ENCODE measurements at regions not wholly inside any gene's neighbourhood (a gene's known extent, or its start where the extent isn't known, plus 50 kb on each side); places are given as distances from the start of the nearest gene placed in this dataset.

- Histone ChIP-seq H3K27me3 (ENCODE audit: control insufficient read depth, insufficient read depth, low read length) (no peaks in the 10 kb centered on the region), H3K36me3 (ENCODE audit: control insufficient read depth, insufficient read depth, low read length) (no peaks in the 10 kb centered on the region), H3K4me3 (ENCODE audit: low read depth, low read length) (no peak overlapping the region)
- no peak for DNase-seq (ENCODE audit: low read depth)
- no peak for TF ChIP-seq CTCF (IDR thresholded peaks at IDR 0.05; ENCODE audit: insufficient read depth, low read length, poor library complexity, severe bottlenecking)
Measured at GRCh38 chr14:86942936-86943335, 1050.0 kb downstream of the GALC start.

- DNase-seq (ENCODE audit: low read depth): no peak
- Histone ChIP-seq H3K36me3 (ENCODE audit: control insufficient read depth, insufficient read depth, low read length) (no peaks in the 10 kb centered on the region), H3K4me3 (ENCODE audit: low read depth, low read length) (no peak overlapping the region), H3K27me3 (ENCODE audit: control insufficient read depth, insufficient read depth, low read length) (no peaks in the 10 kb centered on the region)
- no peak for TF ChIP-seq CTCF (IDR thresholded peaks at IDR 0.05; ENCODE audit: insufficient read depth, low read length, poor library complexity, severe bottlenecking)
Measured at GRCh38 chr14:86940106-86940505, 1052.9 kb downstream of the GALC start.

DNA sequence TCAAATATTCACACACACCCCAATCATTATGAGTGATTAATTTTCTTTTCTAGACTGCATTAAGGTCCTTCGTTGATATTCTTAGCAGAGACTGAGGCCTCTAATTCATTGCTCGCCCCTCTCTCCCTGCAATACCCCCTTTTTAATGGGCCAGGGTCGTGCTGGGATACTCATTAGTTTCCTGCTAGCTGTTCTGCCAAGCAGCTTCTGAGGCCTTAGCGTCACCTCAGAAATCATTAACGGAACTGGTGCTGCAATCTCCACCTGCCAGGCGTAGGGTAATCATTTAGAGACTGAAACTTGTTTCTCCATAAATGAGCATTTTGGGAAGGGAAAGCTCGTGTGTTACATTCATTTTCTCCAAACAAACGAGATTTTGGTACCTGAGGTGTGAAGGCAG, 1054.7 kb downstream of the GALC start:
- no peak for TF ChIP-seq CTCF (IDR thresholded peaks at IDR 0.05; ENCODE audit: insufficient read depth, low read length, poor library complexity, severe bottlenecking)
- H3K36me3 ChIP-seq (ENCODE audit: control insufficient read depth, insufficient read depth, low read length): no peaks in the 10 kb centered on the region
- H3K4me3 ChIP-seq (ENCODE audit: low read depth, low read length): no peak overlapping the region
- no peaks in the 10 kb centered on the region for H3K27me3 ChIP-seq (ENCODE audit: control insufficient read depth, insufficient read depth, low read length)
- DNase-seq (ENCODE audit: low read depth): peak; percentile 53

- DNase-seq (ENCODE audit: low read depth): no peak
- no peaks in the 10 kb centered on the region for H3K36me3 ChIP-seq (ENCODE audit: control insufficient read depth, insufficient read depth, low read length)
- no peaks in the 10 kb centered on the region for H3K27me3 ChIP-seq (ENCODE audit: control insufficient read depth, insufficient read depth, low read length)
- TF ChIP-seq CTCF (IDR thresholded peaks at IDR 0.05; ENCODE audit: insufficient read depth, low read length, poor library complexity, severe bottlenecking): no peak
- H3K4me3 ChIP-seq (ENCODE audit: low read depth, low read length): no peak overlapping the region
Measured at GRCh38 chr14:86936556-86936955, 1056.4 kb downstream of the GALC start.

- no peak overlapping the region for H3K4me3 ChIP-seq (ENCODE audit: low read depth, low read length)
- TF ChIP-seq CTCF (IDR thresholded peaks at IDR 0.05; ENCODE audit: insufficient read depth, low read length, poor library complexity, severe bottlenecking): no peak
- peak; percentile 75 for DNase-seq (ENCODE audit: low read depth)
- H3K36me3 ChIP-seq (ENCODE audit: control insufficient read depth, insufficient read depth, low read length): no peaks in the 10 kb centered on the region
- H3K27me3 ChIP-seq (ENCODE audit: control insufficient read depth, insufficient read depth, low read length): no peaks in the 10 kb centered on the region
Measured at GRCh38 chr14:86935241-86935885, 1057.6 kb downstream of the GALC start.

DNA sequence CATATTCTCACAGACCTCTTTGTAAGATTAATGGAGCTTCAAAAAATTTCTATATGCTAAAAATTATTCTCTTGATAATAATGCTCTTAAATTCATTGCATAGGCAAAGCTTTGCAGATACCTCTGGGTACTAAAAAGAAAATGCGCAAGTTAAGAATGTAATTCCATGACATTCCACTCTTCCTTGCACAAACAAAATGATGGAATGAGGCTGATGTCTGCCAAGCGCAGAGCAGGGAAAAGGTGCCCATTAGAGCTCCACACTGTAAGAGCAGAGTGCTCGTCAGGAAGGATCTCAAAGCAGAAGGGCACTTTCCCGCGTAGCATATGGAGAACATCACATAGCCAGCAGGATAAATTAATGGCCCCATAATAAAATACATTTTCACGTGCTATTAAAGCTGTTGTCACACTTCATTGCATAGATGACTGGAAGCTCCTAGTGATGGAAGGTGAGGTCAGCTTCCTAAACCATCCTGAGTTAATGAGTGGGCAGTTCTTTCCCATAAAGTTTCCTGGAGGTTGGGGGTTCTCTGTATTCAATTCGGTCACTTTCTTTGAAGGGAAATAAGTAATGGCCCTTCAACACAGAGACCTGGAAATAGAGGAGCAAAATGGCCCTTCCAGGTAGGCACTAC, 1058.9 kb downstream of the GALC start:
- H3K4me3 ChIP-seq (ENCODE audit: low read depth, low read length): no peak overlapping the region

More for the DNA sequence above, 1058.9 kb downstream of the GALC start:
- no peaks in the 10 kb centered on the region for H3K36me3 ChIP-seq (ENCODE audit: control insufficient read depth, insufficient read depth, low read length)
- no peak for TF ChIP-seq CTCF (IDR thresholded peaks at IDR 0.05; ENCODE audit: insufficient read depth, low read length, poor library complexity, severe bottlenecking)
- H3K27me3 ChIP-seq (ENCODE audit: control insufficient read depth, insufficient read depth, low read length): no peaks in the 10 kb centered on the region
- peak; percentile 54 for DNase-seq (ENCODE audit: low read depth)

Data from kidney epithelial cell (primary cell).